ENCODE measurements at regions not wholly inside any gene's neighbourhood (a gene's known extent, or its start where the extent isn't known, plus 50 kb on each side); places are given as distances from the start of the nearest gene placed in this dataset.

DNA sequence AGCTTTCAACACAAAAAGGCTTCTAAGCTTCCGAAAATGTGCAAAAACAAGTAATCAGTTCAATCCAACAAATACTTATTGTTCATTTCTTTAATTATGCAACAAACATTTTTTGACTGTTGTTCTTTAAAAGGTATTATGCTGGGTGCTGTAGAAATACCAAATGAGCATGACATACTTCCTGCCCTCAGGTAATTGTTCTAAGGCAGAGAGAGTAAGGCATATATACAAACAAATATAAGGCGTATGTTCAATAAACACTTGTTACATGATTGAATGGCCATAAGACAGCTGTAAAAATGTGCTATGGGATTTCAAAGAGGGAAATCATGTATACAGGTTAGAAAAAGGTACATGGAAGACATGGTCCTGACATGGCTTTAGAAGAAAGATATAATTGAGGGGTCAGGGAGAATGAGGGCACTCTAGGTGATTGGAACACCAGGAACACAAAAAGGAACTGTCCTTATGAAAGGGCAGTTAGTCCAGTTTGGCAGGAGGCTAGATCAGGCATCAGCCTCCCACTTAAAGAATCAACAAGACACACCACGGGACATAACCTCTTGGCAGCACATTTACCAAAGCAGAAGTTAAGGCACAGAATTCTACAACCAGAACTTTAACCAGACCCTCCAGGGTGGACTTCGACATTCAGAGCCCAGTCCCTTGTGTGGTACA is 135.8 kb upstream of the SCAF11 start:
- TF ChIP-seq, protein P1, sequence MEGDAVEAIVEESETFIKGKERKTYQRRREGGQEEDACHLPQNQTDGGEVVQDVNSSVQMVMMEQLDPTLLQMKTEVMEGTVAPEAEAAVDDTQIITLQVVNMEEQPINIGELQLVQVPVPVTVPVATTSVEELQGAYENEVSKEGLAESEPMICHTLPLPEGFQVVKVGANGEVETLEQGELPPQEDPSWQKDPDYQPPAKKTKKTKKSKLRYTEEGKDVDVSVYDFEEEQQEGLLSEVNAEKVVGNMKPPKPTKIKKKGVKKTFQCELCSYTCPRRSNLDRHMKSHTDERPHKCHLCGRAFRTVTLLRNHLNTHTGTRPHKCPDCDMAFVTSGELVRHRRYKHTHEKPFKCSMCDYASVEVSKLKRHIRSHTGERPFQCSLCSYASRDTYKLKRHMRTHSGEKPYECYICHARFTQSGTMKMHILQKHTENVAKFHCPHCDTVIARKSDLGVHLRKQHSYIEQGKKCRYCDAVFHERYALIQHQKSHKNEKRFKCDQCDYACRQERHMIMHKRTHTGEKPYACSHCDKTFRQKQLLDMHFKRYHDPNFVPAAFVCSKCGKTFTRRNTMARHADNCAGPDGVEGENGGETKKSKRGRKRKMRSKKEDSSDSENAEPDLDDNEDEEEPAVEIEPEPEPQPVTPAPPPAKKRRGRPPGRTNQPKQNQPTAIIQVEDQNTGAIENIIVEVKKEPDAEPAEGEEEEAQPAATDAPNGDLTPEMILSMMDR (IDR thresholded peaks at IDR 0.05): no peak
- no peak for TF ChIP-seq POLR2A (IDR thresholded peaks at IDR 0.05; ENCODE audit: low read depth)

All from esophagus muscularis mucosa (tissue), 3 donors.